ENCODE measurements at regions not wholly inside any gene's neighbourhood (a gene's known extent, or its start where the extent isn't known, plus 50 kb on each side); places are given as distances from the start of the nearest gene placed in this dataset.
"Not testable (repeated sequence)": the region's sequence is repeated elsewhere in the genome, so short reads cannot be mapped to it uniquely, and the experiment has no call there.

DNA sequence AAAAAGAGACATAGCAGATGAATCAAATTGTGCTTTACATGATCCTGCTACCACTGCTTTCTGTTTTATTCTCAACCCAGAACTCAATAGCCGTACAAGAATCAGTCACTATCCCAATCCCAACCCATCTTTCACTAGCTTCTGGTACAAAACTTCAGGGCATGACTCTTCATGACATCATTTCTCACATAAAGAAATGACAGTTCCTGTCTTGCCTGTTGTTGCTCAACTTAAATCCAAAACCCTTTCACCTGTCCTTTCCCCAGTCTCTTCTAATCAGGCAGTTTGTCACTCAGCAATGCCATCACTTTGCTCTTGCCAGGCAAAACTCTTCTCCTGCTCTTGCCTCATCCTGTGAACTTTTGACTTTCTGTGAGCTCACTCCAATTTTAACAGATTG, 962.8 kb downstream of the GALC start:
- H3K4me1 ChIP-seq (ENCODE audit: control insufficient read depth, insufficient read depth, low read length, poor library complexity, severe bottlenecking) = no peaks in the 10 kb centered on the region
- no peaks in the 10 kb centered on the region for H3K9me3 ChIP-seq (ENCODE audit: control insufficient read depth, low read length)
- no peaks in the 10 kb centered on the region for H3K36me3 ChIP-seq (ENCODE audit: control insufficient read depth, insufficient read depth, low read length)
- 75 to 100% methylated on average over 1 of the region's 1 CpG for WGBS, 2 experiments (ENCODE audit: insufficient coverage in 2 of 2)
- no peak overlapping the region for H3K4me3 ChIP-seq (ENCODE audit: extremely low read depth, insufficient read depth, low read length, poor library complexity, severe bottlenecking)
- no peak overlapping the region for H3K27ac ChIP-seq (ENCODE audit: low read depth, low read length, severe bottlenecking)

DNA sequence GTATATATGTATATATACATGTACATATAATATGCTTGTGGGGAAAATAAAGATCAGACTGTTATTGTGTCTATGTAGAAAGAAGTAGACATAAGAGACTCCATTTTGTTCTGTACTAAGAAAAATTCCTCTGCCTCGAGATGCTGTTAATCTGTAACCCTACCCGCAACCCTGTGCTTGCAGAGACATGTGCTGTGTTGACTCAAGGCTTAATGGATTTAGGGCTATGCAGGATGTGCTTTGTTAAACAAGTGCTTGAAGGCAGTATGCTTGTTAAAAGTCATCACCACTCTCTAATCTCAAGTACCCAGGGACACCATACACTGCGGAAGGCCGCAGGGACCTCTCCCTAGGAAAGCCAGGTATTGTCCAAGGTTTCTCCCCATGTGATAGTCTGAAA, 972.9 kb downstream of the GALC start:
- H3K9me3 ChIP-seq (ENCODE audit: control insufficient read depth, low read length); H3K4me1 ChIP-seq (ENCODE audit: control insufficient read depth, insufficient read depth, low read length, poor library complexity, severe bottlenecking); H3K36me3 ChIP-seq (ENCODE audit: control insufficient read depth, insufficient read depth, low read length); H3K4me3 ChIP-seq (ENCODE audit: extremely low read depth, insufficient read depth, low read length, poor library complexity, severe bottlenecking); H3K27ac ChIP-seq (ENCODE audit: low read depth, low read length, severe bottlenecking): not testable (repeated sequence)
- WGBS, 2 experiments (ENCODE audit: insufficient coverage in 2 of 2) = 60% methylated on average over 1 of the region's 4 CpGs; no CpG with 5 or more reads in 1 of the 2 experiments

DNA sequence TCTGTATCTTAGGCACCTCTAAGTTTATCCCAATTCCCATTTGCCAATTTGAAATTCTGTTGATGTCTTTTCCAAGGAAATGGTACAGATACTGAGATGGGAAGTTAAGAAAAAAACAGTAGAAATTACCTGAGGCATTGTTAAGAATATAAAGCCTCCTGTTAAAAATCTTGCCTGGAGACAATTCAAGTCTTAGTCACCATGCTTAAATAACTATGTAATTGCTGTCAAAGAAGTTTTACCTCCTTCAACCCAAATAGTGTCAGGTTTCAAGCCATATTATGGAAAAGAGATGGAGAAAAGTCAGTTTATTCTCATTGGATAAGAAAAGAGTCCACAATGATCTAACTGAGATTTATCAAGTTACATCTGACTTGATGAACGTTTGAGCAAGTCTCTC, 974.7 kb downstream of the GALC start:
- H3K9me3 ChIP-seq (ENCODE audit: control insufficient read depth, low read length) = no peaks in the 10 kb centered on the region
- H3K27ac ChIP-seq (ENCODE audit: low read depth, low read length, severe bottlenecking) = no peak overlapping the region
- H3K36me3 ChIP-seq (ENCODE audit: control insufficient read depth, insufficient read depth, low read length) = no peaks in the 10 kb centered on the region
- no peak overlapping the region for H3K4me3 ChIP-seq (ENCODE audit: extremely low read depth, insufficient read depth, low read length, poor library complexity, severe bottlenecking)
- WGBS, 2 experiments (ENCODE audit: insufficient coverage in 2 of 2) = no CpG with 5 or more reads among the region's 1 CpG
- H3K4me1 ChIP-seq (ENCODE audit: control insufficient read depth, insufficient read depth, low read length, poor library complexity, severe bottlenecking) = no peaks in the 10 kb centered on the region

DNA sequence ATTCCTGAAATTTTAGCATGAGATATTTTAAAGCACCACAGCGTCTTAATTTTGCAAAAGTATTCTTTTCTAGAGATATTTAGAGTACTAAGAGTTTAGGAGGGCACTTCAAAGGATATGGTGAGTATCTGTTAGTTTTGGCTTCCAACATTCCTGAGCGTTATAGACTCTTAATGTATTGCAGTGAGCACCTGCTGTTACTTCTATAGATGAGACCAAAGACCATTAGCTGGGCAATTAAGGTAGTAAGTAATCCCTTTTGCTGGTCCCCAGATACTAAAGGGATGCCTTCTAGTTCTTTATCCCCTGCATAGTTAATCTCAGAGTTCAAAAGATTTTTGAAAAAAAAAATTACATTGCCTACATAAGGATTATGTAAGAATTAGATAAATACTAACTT, 975.6 kb downstream of the GALC start:
- no peaks in the 10 kb centered on the region for H3K4me1 ChIP-seq (ENCODE audit: control insufficient read depth, insufficient read depth, low read length, poor library complexity, severe bottlenecking)
- WGBS, 2 experiments (ENCODE audit: insufficient coverage in 2 of 2) = 57% methylated on average over 1 of the region's 2 CpGs; no CpG with 5 or more reads in 1 of the 2 experiments
- no peaks in the 10 kb centered on the region for H3K9me3 ChIP-seq (ENCODE audit: control insufficient read depth, low read length)
- H3K27ac ChIP-seq (ENCODE audit: low read depth, low read length, severe bottlenecking) = no peak overlapping the region
- H3K36me3 ChIP-seq (ENCODE audit: control insufficient read depth, insufficient read depth, low read length) = no peaks in the 10 kb centered on the region
- H3K4me3 ChIP-seq (ENCODE audit: extremely low read depth, insufficient read depth, low read length, poor library complexity, severe bottlenecking) = no peak overlapping the region

DNA sequence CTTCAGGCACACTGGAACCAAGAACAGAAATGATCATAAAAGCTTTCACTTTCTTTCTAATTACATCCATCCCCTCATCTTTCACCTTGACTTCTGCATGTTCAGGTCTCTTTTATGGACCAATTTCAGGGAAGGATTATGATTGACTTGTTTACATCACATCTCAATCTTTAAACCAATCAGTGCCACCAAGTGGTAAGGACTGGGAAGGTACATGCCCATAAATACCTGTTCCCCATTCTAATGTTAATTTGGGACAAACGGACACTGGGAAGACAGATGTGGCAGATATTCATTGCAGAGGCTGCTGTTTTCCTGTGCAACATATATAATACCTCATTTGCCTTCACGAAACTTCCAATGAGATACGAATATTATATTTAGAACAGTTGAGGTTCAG, 978.1 kb downstream of the GALC start:
- H3K4me1 ChIP-seq (ENCODE audit: control insufficient read depth, insufficient read depth, low read length, poor library complexity, severe bottlenecking) = no peaks in the 10 kb centered on the region
- no peaks in the 10 kb centered on the region for H3K36me3 ChIP-seq (ENCODE audit: control insufficient read depth, insufficient read depth, low read length)
- H3K4me3 ChIP-seq (ENCODE audit: extremely low read depth, insufficient read depth, low read length, poor library complexity, severe bottlenecking) = no peak overlapping the region
- WGBS, 2 experiments (ENCODE audit: insufficient coverage in 2 of 2) = 40% methylated on average over 1 of the region's 3 CpGs; no CpG with 5 or more reads in 1 of the 2 experiments
- no peak overlapping the region for H3K27ac ChIP-seq (ENCODE audit: low read depth, low read length, severe bottlenecking)
- H3K9me3 ChIP-seq (ENCODE audit: control insufficient read depth, low read length) = no peaks in the 10 kb centered on the region

DNA sequence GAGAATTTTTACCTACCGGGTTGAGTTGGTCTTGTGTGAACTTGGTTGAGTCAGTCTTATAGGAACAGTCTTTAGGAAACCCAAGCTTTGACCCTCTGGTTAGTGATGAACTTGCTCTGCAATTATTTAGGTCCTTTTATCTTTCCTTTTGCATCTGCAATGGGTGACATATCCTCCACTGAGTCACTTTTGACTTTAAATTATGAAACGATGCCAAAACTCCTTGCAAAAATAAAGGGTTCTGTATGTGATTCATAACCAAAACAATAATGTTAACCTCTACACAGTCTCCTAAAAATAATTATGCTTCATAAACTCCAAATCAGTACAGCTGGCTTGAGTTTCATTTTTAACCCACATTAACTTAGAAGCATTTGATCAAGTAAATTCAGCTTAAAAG, 979.4 kb downstream of the GALC start:
- Histone ChIP-seq H3K27ac (ENCODE audit: low read depth, low read length, severe bottlenecking) (no peak overlapping the region), H3K4me3 (ENCODE audit: extremely low read depth, insufficient read depth, low read length, poor library complexity, severe bottlenecking) (no peak overlapping the region), H3K36me3 (ENCODE audit: control insufficient read depth, insufficient read depth, low read length) (no peaks in the 10 kb centered on the region), H3K4me1 (ENCODE audit: control insufficient read depth, insufficient read depth, low read length, poor library complexity, severe bottlenecking) (no peaks in the 10 kb centered on the region), H3K9me3 (ENCODE audit: control insufficient read depth, low read length) (no peaks in the 10 kb centered on the region)
- 86 to 100% methylated on average over 1 of the region's 2 CpGs for WGBS, 2 experiments (ENCODE audit: insufficient coverage in 2 of 2)

DNA sequence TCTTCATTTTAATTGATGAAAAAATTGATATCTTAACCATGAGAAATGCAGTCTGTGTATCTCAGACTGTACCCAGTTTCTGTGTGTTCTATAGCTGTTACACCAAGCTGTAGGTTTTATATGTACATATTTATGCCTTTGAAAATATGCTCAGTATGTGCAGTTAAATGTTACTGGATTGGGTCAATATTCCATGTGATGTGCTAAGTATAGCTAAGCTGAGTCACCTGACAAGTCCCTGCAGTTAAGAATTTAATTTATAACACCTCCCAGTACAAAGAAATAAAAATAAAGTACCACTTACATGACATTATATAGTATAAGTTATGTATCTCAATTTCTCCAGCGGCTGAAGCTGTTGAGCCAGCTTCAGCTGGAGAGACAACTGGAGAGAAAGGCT, 984.0 kb downstream of the GALC start:
- WGBS, 2 experiments (ENCODE audit: insufficient coverage in 2 of 2) = no CpG with 5 or more reads among the region's 1 CpG
- no peaks in the 10 kb centered on the region for H3K4me1 ChIP-seq (ENCODE audit: control insufficient read depth, insufficient read depth, low read length, poor library complexity, severe bottlenecking)
- no peak overlapping the region for H3K27ac ChIP-seq (ENCODE audit: low read depth, low read length, severe bottlenecking)
- H3K36me3 ChIP-seq (ENCODE audit: control insufficient read depth, insufficient read depth, low read length) = no peaks in the 10 kb centered on the region
- no peaks in the 10 kb centered on the region for H3K9me3 ChIP-seq (ENCODE audit: control insufficient read depth, low read length)
- no peak overlapping the region for H3K4me3 ChIP-seq (ENCODE audit: extremely low read depth, insufficient read depth, low read length, poor library complexity, severe bottlenecking)

DNA sequence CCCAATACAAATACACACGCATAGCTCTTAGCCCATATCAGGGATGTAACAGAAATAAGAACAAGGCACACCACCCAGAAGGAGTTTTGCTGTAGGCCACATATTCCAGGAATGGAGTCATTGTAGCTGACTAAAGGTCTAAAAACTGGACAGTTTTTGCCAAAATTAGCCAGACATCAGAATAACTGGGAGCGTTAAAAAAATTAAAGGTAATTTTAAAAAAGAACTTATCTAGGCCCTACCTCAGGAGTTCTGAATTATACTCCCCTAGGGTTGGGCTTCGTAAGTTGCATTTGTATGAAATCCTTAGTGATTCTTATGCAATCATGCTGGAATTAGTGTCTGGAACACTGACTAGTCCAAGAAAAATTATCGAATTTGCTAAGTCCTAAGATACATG, 987.7 kb downstream of the GALC start:
- Histone ChIP-seq H3K4me3 (ENCODE audit: extremely low read depth, insufficient read depth, low read length, poor library complexity, severe bottlenecking) (no peak overlapping the region), H3K4me1 (ENCODE audit: control insufficient read depth, insufficient read depth, low read length, poor library complexity, severe bottlenecking) (no peaks in the 10 kb centered on the region), H3K9me3 (ENCODE audit: control insufficient read depth, low read length) (no peaks in the 10 kb centered on the region), H3K36me3 (ENCODE audit: control insufficient read depth, insufficient read depth, low read length) (no peaks in the 10 kb centered on the region), H3K27ac (ENCODE audit: low read depth, low read length, severe bottlenecking) (no peak overlapping the region)
- WGBS, 2 experiments (ENCODE audit: insufficient coverage in 2 of 2) = 100% methylated on average over 1 of the region's 4 CpGs; no CpG with 5 or more reads in 1 of the 2 experiments

DNA sequence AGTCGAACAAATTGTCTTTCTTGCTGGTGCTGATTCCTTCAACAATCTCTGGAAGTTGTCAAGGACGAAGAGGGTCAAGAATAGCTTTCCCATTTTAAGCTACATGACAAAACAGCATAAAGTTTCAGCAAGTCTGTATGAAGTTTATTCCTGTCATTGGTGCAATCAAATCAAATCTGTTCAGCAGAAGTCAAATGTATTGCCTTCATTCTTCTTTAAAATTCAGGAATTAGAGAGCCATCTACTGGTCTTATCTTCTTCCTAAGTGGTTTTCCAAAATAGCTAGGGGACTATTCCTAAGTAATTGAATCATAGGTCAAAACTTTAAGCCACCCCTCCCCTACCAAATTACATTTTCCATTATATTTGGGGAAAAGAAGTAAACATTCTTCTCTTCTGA, 990.2 kb downstream of the GALC start:
- Histone ChIP-seq H3K27ac (ENCODE audit: low read depth, low read length, severe bottlenecking) (no peak overlapping the region), H3K9me3 (ENCODE audit: control insufficient read depth, low read length) (no peaks in the 10 kb centered on the region), H3K4me3 (ENCODE audit: extremely low read depth, insufficient read depth, low read length, poor library complexity, severe bottlenecking) (no peak overlapping the region), H3K36me3 (ENCODE audit: control insufficient read depth, insufficient read depth, low read length) (no peaks in the 10 kb centered on the region), H3K4me1 (ENCODE audit: control insufficient read depth, insufficient read depth, low read length, poor library complexity, severe bottlenecking) (no peaks in the 10 kb centered on the region)
- 79 to 93% methylated on average over 2 of the region's 2 CpGs for WGBS, 2 experiments (ENCODE audit: insufficient coverage in 2 of 2)

DNA sequence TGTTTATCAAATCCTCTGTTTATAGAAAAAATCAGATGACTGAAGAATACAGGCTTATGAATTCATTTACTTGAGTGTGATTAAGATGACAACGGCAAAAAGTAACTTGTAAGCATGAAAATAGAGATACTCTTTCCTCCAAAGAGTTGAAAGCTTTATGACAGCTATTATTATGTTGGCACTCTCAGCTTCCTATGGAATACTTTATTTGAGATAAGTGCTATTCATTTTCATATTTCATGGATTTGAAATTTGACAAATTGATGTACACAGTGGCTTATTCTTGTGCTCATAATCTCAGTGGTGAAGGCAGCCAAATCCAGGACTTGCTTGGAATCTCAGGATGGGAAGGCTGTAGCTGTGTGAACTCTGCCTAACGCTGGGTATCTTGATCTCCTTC, 991.6 kb downstream of the GALC start:
- H3K27ac ChIP-seq (ENCODE audit: low read depth, low read length, severe bottlenecking) = no peak overlapping the region
- H3K4me1 ChIP-seq (ENCODE audit: control insufficient read depth, insufficient read depth, low read length, poor library complexity, severe bottlenecking) = no peaks in the 10 kb centered on the region
- no peak overlapping the region for H3K4me3 ChIP-seq (ENCODE audit: extremely low read depth, insufficient read depth, low read length, poor library complexity, severe bottlenecking)
- H3K9me3 ChIP-seq (ENCODE audit: control insufficient read depth, low read length) = no peaks in the 10 kb centered on the region
- H3K36me3 ChIP-seq (ENCODE audit: control insufficient read depth, insufficient read depth, low read length) = no peaks in the 10 kb centered on the region
- WGBS, 2 experiments (ENCODE audit: insufficient coverage in 2 of 2) = 83 to 88% methylated on average over 1 to 2 of the region's 2 CpGs

DNA sequence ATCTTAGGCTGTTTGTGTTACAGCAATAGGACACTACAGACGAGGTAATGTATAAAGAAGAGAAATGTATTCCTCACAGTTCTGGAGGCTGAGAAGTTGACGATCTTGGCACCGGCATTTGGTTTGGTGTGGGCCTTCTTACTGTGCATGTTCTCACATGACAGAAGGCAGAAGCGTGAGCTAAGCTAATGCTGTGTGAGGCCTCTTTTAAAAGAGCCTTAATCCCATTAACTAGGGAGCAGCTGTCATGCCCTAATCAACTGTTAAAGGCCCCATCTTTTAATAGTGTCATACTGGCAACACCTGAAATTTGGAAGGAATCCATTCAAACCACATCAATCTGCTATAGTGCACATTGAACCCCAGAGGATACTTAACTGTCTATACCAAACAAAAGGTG, 992.9 kb downstream of the GALC start:
- Histone ChIP-seq H3K4me3 (ENCODE audit: extremely low read depth, insufficient read depth, low read length, poor library complexity, severe bottlenecking) (no peak overlapping the region), H3K9me3 (ENCODE audit: control insufficient read depth, low read length) (no peaks in the 10 kb centered on the region), H3K27ac (ENCODE audit: low read depth, low read length, severe bottlenecking) (no peak overlapping the region), H3K36me3 (ENCODE audit: control insufficient read depth, insufficient read depth, low read length) (no peaks in the 10 kb centered on the region), H3K4me1 (ENCODE audit: control insufficient read depth, insufficient read depth, low read length, poor library complexity, severe bottlenecking) (no peaks in the 10 kb centered on the region)
- WGBS, 2 experiments (ENCODE audit: insufficient coverage in 2 of 2) = 90 to 92% methylated on average over 2 to 4 of the region's 4 CpGs

DNA sequence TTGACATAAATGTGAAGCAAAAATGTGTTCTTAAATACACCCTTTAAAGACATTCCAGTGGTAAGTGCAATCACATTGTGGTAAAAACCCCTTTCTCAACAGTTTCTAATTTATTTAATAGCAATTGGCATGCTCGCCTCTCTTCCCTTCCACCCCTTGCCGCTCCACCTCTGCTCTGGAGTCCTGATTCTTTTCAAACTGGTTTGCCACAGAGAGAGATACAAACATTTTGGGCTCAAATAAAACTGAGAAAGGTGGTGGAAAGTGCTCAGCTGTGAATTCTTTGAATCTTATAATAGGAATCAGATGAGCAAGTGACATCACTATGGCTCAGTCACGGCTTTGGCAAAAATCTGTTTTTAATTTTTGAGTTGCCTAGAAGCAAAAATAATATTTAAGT, 993.9 kb downstream of the GALC start:
- Histone ChIP-seq H3K4me1 (ENCODE audit: control insufficient read depth, insufficient read depth, low read length, poor library complexity, severe bottlenecking) (no peaks in the 10 kb centered on the region), H3K36me3 (ENCODE audit: control insufficient read depth, insufficient read depth, low read length) (no peaks in the 10 kb centered on the region), H3K4me3 (ENCODE audit: extremely low read depth, insufficient read depth, low read length, poor library complexity, severe bottlenecking) (no peak overlapping the region), H3K9me3 (ENCODE audit: control insufficient read depth, low read length) (no peaks in the 10 kb centered on the region), H3K27ac (ENCODE audit: low read depth, low read length, severe bottlenecking) (no peak overlapping the region)
- 86 to 100% methylated on average over 1 of the region's 3 CpGs for WGBS, 2 experiments (ENCODE audit: insufficient coverage in 2 of 2)
